Activated CD4-positive, alpha-beta T cell treated with anti-CD3 and anti-CD28 coated beads for 1 hour (primary cell): ENCODE measurements at regions not wholly inside any gene's neighbourhood (a gene's known extent, or its start where the extent isn't known, plus 50 kb on each side); places are given as distances from the start of the nearest gene placed in this dataset.

Experiments
- DNase-seq: peaks from one replicate; pipeline ENCODE4 v3.0.0-alpha.2; 2020

DNA sequence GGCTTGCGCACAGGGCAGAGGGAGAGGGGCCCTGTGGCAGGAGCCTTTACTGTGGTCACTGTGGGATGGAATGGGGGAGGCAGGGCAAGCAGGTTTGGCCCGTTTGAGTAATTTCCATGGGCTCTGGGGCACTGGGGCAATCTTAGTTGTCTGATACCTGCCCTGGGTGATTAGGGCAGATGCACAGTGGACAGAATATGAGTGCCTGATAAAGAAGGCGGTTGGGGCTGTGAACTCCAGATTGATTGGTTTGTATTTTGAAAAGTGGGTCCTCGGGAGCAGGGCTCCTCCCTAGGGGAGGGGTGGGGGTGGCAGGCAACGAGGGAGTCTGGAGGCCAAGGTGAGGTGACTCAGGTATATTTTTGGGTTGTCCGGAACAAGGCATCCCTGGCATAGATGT, 247.5 kb downstream of the NSG2 start:
- no peak for DNase-seq

DNA sequence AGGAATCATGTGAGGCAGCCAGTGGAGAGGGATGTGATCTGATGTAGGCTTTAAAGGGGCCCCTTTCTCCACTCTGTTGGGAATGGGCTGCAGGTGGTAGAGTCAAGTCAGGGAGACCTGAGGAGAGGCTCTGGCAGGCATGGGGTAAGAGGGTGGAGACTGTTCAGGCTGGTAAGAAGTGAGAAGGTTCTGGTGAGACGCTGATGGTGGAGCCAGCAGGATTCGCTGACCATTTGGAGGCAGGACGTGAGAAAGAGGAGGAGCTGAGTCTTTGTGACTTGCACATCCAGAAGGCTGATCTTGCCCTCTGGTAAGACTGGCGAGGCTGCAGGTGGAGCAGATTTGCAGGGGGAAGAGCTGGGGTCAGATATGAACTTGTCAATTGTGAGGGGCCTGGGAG, 248.0 kb downstream of the NSG2 start:
- no peak for DNase-seq

DNA sequence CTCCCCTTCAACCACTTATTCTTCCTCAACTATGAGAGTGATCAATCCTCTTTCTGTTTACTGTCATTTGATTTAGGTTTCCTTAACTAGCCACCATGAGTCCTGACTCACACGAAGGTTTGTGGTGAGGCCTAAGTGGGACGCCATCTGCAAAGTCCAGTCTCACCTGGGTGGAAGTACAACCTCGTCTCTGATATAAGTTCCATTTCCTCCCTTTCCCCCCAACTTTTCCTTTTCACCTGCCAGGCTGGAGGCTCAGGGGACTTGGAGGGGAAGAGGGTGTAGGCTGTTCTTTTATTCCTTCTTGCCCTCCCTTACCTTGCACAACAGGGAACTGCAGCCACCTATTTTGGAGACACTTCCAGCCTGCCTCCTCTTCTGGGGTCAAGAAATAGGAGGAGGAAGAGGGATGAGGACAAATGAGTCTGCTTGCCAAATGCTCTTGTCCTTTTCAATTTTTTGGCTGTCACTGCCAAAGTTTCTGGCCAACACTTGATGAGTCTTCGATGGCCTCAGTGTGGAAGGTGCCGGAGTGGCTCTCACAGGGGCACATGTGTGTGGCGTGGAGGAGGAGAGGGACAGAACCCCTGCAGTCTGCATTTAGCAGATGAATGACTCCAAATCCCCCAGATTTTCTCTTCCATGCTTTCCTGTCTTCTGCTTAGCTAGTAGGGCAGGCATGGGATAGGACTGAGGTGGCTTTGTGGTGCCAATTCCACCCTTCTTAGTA, 249.6 kb downstream of the NSG2 start:
- no peak for DNase-seq

DNA sequence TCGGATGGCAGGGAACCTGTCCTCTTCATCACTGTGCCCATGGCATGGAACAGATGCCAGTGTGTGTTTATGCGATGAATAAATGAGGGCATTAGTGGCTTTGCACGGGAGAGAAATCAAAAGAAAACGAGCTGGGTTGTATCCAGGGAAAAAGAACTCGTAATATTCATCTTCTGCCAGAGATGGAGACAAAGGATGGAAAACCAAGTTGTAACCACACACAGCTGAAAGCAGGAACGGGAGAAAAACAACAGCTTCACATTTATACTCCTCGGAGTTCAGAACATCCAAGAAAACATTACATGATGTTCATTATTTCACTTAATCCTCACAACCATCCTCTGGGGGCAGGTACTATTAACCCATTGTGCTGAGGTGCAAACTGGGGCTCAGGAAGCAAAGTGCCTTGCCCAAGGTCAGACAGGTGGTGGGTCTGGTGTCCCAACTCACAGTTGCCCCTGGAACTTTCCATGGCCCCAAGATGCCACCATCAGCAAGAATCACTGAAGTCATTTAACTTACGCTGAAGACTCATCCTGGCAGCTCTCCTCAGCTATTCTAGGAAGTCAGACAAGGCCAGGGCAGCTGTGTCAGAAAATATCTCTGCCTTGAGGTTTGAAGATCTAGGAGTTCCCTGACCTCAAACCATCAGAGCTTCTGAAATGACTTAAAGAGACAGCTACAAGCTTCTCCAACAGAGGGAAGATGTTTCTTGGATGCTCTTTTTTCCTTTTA, 250.4 kb downstream of the NSG2 start:
- DNase-seq, result no peak

DNA sequence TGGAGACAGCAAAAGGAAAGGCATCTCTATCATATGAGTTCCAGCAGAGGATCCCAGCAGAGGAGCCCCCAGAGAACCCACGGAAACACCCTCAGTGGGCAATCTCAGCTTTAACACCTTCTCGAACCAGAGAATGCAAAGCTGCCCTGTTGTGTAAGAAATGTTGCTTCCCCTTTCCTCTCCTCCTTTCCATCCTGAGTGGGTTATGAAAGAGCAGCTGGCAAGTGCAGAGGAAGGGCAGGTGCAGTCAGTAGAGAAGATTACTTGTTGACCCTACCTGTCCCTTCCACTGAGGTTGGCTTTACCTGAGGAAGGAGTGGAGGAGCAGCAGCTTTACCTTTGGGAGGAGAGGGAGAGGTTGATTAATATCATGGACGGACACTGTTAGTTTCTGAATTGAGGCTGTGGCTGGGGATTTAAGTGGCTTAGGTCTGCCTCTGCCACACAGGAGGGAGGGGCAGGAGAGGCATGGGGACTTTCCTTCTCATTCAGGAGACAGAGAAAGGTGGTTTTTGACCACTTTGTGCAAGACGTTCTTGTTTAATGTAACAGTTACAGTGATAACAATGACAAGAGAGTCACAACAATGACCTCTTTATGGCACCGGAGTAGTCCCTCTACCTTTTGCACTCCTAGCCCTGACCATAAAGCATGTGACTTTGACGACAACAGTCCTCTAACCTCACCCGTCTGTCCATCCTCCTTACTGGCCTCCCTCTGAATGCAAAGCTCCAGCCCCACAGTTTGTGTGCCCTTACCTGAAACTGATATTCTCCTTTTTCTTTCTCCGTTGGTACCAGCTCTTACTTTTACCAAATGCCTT, 254.8 kb downstream of the NSG2 start:
- DNase-seq, result no peak

DNA sequence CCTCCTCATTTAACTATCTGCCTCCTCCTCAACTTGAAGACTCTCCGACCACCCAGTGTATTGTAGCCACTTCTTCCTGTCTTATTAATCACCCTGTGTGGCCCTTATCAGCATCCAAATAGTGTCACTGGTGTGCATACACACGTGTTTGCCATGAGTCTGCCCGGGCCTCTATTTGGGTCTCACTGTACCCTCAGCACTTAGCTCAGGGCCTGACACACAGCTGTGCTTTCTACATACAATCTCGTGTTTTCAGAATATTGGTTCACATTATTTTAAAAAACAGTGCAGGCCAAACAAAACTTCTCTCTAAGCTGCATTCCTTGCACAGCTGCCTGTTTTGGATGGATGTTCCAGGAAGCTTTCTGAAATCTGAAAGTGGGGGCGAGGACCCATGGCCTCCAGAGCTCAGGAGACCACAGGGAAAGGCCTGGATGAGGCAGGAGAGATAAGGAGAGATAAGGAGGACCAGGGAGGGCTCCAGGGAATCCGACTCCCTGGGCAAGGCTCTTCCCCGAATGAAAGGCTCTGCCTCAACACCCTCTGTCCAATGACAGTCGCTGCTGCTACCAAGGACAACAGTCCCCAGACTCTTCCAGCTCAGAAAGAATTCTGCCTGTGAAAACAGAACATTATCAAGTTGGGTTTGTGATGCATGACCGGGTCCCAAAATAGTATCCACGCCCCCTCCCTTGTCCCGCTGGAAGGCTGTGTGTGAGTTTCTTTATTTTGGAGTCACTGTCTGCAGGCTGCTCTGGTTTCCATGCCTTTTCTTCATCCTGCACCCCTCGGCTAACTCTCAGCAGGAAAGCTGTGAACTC, 255.6 kb downstream of the NSG2 start:
- DNase-seq, result no peak

DNA sequence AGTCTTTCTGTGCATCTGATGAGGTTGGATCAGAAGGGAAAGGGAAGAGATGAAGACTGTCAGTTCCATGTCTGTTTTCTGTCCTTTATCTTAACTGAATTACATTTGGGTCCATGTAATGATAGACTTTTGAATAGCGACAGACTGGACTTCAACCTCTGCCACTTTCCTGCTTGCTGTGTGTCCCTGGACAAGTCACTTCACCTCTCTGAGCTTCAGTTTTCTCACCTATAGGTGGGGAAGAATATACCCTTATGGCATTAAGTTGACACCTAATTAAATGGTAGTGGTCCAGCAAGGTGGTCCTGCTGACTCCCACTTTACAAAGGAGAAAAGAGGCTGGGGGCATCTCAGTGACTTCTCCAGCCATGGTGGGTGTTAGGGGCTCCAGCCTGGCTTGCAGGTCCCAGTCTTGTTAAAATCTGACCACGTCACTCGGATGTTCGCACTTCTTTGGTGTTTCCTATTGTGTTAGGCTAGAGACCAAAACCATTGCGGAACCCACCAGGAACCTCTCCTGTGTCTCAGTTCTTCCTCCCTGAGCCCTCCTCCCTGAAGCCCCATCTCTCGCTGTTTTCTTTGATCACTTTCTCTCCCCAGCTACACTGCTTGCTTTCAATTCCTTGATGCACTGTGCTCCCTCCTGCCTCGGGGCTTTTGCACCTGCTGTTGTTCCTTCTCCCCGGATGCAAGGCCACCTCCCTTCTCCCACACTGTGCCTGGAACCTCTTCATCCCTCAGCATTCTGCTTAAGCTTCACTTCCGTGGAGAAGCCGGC, 256.5 kb downstream of the NSG2 start:
- DNase-seq, result no peak

DNA sequence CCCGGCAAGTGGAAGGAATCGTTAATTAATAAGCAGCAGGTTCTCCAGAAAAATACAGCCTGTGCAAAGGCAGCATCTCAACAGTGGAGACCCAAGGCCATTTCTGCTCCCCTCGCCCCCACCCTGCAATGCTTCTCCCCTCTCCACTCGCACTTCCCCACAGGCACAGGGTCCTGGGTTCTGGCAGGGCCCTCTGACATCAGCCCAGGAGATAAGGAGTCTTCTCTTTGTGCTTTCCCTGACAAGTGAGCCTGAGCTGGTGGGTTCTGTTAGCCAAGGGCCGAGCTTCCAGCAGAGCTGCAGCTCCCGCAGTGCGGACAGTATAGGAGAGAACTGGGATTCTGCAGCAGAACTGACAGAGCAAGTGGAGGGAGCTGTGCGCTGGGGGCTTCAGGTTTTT, 257.5 kb downstream of the NSG2 start:
- DNase-seq, result no peak

DNA sequence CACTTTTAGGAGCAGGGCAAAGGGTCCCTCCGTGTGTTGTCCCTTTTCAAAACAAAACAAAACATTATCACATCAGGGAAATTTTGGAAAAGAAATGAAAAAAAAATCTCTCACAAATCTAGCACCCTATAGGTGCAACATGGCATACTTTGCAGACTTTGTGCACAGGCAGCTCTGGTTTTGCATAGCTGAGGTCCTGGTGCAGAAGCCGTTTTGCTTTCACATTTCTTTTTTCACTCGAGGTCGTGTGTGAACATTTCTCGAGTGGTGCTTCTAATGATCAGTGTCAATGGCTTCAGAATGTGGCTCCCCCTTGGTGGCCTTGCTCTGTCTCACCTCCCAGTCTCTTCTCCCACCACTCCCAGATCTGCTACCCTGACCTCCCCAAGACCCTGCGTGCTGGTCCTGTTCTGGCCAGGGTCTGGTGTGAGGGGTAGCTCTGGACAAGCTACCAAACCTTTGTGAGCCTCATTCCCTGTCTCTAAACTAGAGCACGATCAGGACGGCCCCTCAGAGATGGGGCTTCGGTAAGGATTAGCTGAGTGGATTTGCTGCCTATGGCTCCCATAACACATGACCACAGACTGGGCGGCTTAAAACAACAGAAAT, 258.0 kb downstream of the NSG2 start:
- no peak for DNase-seq

DNA sequence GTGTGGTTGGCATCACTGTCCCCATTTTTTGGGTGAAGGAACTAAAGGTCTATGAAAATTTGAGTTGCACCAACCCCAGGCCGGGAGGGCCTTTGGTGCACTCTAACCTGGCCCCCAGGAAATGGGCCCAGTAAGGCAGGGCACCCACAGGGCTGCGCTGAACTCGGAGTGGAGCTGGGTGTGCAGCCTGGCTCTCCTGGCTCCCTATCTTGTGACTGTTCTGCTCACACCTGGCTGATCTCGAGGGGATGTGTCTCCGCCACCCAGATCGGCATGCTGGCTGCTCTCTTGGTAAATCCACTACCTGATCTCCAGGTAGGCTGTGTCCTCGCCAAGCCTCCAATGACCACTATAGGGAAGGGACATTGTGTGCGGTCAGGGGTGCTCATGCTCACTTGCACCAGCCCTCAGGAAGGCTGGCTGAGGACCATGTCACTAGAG, 259.8 kb downstream of the NSG2 start:
- no peak for DNase-seq

DNA sequence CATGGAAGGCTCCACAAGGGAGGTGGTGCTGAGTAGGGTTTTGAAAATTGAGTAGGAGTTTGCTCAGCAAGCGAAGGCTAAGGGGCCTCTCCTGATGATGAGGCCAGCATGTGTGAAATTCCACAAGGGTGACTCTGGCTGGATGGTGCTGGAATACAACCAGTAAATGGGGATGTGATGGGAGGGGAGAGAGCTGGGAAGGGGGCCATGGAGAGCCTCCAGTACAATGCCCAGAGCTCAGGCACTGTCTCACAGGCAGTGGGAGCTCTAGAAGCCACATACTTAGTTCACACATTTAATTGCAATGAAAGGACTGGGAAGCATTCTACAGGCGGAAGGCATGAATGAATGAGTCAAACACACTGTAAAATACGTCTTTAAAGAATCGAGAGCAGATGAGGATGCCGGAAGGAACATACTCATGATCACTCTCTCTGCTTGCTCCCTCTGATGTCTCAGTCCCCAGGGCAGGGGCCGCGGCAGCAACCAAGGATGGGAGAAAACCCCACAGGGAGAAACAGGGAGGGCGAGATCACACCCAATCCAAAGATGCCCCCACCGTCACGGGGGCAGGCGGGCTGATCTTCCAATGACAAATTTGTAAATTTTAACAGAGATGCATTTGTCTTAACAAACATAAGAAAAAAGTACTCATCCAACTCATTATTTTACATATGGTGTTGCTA, 261.0 kb downstream of the NSG2 start:
- no peak for DNase-seq

DNA sequence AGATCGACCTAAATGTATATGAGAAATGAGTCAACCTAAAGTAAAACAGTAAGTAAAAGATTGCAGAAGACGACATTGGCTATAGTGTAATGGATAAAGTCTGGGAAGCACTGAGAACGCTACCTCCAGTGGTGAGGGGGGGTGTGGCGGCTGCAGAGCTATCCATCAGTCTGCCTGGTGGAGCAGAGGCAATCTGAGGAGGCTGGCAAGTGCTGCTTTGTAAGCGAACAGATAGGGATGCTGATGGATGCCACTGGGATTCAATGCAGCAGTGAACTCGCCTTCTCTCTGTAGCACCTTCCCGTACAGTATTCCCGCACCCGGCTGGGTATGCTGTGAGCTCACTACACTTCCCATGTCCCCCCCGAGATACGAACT, 261.5 kb downstream of the NSG2 start:
- DNase-seq, result no peak

DNA sequence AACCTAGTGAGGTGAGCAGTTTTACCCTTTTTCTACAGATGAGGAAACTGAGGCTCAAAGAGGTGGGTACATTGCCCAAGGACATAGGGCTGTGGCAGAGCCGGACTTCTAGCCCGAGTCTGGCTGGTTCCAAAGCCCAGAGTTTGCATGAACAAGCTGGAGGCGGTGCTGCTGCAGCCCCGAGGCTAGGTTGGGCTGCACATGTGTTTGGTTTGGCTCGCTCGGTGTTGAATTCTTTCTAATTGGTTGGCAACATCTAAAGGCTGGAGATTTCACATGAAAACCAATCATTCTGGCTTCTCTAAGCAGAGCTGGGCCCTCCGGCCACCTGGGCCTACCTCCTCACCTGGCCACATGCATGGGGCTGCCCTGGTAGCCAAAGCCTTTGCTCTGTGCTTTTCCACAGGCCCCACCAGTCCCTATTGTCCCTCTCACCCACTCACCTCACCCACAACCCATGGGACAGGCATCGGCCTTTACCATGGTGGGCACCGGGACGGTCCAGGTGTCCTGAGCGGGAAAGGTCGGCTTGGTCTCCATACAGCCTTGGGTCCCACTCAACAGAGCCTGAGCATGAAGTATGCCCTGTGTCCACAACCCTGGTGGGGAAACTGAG, 262.3 kb downstream of the NSG2 start:
- DNase-seq, result no peak

DNA sequence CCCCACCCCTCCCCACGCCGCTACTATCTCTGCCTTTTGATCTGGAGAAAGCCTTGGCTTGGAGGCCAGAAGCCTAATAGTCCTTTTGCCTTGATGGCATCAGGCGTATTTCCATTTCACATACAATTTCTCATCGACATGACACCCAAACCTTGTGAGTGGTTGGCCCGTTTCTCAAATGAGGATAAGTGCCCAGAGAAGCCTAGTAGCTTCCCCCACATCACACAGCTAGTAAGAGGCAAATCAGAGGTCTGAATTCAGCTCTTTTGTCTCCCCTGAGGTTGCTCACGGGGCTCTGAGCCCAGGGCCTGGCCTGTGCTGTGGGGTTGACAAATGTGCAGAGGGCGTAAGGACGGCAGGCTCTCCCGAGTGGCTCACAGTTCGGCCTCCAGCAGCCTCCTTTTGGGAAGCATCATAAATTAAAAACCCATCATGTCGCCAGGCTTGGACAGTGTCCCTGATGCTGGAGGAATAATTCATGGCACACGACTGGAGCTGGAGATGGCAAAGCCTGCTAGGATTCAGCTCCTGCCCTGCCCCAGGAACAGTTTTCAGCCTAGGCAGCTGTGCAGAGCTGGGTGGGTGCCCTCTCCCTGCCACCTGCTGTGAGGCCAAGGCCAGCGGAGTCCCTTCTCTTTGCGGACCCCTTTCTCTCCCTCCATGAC, 263.8 kb downstream of the NSG2 start:
- DNase-seq, result no peak

DNA sequence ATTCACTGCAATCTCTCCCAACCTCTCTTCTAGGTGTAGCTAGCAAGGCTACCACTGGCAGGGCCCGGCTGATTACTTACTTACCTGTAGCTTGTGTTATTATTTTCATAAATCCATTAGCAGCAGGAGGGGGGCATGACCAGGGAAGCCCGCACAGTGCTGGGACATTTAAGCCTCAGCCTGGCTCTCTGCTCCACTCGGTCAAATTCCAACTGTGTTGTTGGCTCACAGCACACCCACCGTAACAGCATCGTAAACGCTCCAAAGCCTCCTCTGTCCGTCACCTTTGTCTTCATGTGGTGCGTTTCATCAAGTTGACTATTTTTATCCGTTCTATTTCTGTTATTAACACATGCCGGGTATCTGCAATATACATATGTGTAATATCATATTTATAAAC, 264.7 kb downstream of the NSG2 start:
- DNase-seq, result no peak

DNA sequence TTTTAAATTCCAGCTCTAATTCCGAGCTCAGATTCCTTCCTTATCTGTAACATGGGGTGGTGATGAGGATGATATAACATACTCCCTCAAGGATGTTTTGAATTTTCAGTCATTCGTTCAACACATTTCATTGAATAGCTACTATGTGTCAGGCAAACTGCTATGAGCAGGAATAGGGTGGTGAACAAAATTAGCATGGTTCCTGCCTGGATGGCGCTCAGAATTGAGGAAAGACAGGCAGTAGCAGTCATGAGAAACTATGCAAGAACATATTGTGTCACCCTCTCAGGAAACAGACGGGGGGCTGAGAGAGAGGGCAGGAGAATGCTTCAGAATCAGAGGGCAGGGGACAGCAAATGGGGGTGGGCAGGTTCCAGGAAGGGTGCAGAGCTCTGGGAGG, 265.2 kb downstream of the NSG2 start:
- no peak for DNase-seq

DNA sequence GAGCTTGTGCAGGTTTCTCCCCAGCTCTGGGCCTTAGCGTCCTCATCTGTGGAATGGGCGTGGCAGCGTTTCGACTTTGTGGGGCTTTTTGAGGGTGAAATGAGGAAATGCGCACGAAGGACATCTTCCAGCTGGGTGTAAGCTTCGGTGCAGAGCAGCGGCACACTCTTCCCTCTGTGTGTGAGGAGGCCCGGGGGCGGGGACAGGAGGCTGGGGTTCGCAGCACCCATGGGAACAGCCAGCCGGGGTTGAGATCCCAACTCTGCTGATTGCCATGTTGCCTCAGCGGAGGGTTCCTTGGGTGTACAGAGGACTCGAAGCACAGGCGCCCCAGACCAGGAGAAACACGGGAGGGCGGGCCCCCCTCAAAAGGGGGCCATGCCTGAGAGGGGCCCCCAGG, 265.6 kb downstream of the NSG2 start:
- DNase-seq, result no peak

DNA sequence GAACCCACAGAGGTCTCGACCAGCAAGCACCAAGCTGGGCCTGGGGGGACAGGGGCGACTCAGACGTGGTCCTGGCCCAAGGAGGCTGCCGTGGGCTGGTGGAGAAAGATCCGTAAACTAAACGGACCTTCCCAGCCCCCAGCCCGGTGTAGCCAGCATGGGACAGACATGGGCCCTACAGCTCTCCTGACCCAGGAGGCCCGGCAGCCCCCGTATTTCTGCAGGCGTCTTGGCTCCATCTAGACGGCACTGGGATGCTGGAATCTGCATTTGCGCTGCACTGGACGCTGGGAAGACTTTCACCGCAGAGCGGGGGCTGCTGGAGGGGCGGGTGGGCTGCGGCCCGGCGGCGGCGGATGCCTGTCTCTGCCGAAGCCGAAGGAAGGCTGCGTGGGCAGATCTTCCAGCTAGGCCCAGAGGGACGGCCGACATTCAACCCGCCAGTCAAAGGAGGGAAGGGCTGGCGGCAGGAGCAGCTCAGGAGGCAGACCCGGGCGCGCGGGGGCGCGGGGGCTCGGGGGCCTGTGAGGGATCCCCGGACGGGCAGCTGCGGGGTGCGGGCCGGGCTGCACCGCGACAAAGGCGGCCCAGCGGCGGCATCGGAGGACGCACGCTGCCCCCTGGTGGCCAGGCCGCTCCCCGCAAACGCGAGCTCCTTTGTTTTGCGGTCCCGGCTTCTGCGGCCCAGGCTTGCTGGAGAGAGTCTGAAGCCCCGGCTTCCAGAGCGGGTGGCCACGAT, 266.2 kb downstream of the NSG2 start:
- DNase-seq, result peak; percentile 42

DNA sequence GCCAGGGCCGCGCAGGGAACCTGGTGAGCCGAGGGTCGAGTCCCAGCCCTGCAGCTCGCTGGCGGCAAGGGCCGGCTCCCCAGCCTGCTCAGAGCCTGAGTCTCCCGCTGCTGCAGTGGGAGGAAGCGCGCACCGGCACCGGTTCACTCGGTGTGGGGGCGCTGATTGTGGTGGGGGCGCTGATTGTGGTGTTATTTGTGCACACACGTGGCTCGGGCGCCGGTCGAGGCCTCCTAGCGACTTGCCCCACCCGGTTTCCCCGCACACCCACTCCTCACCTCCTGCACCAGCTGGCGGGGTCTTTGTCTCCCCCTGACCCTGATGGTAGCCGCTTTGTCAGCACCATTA, 266.7 kb downstream of the NSG2 start:
- no peak for DNase-seq
